HT1080 (cell line): ENCODE measurements at regions not wholly inside any gene's neighbourhood (a gene's known extent, or its start where the extent isn't known, plus 50 kb on each side); places are given as distances from the start of the nearest gene placed in this dataset. TPM values are rescaled to one million over a fixed set of nuclear protein-coding genes. Genes with fewer than 3 reads are reported as not detected.

Experiments
- small RNA-seq: library from RNA; depleted of rRNA; stranded (forward); fragments of <200 nt; gene quantifications from one replicate; pipeline ENCODE3, GENCODE V24; 2014

Small RNA genes lying in the stretch of these regions (small RNA-seq; reads per million reads assigned to genes)
- gene RF00026, result not detected
- not detected for gene RNU6-1168P
